Mucosa of descending colon (tissue), 3 donors: ENCODE measurements at regions not wholly inside any gene's neighbourhood (a gene's known extent, or its start where the extent isn't known, plus 50 kb on each side); places are given as distances from the start of the nearest gene placed in this dataset.

Experiments
- ATAC-seq: fragments of 200-7000 bp; cut with Tn5 transposase; one replicate; pipeline ENCODE4 v1.9.1; 2020; ENCODE audit warnings: mild to moderate bottlenecking, moderate library complexity
- DNase-seq, 3 donors: peaks; one replicate each; pipeline ENCODE4 v3.0.0-alpha.2; 2020
- H3K36me3 ChIP-seq: fragments of 200-600 bp; one replicate; pipeline ENCODE4 v1.8.0; 2021; ENCODE audit warnings: low read depth, mild to moderate bottlenecking
- H3K4me1 ChIP-seq: fragments of 200-600 bp; one replicate; pipeline ENCODE4 v1.8.0; 2021; ENCODE audit warnings: low read depth, mild to moderate bottlenecking
- H3K4me3 ChIP-seq: fragments of 200-600 bp; one replicate; pipeline ENCODE4 v1.8.0; 2021; ENCODE audit warnings: mild to moderate bottlenecking
- H3K9me3 ChIP-seq: fragments of 200-600 bp; one replicate; pipeline ENCODE4 v1.8.0; 2021; ENCODE audit warnings: mild to moderate bottlenecking
- CTCF ChIP-seq: fragments of 200-600 bp; IDR thresholded peaks from one replicate; pipeline ENCODE4 v1.8.0; 2022; ENCODE audit warnings: antibody characterized with exemption, mild to moderate bottlenecking
- intact Hi-C, 2 donors: fragments of 100-400 bp; cut with DNase I in 1 of 2; cut with micrococcal nuclease in 1 of 2; formaldehyde crosslinking; loops; one replicate each; pipeline versions ENCODE4 v1.11.0 to v1.11.1; 2022; cut with DNase I, micrococcal nuclease
- donor health status: DM: no; HTN: no; CAD: no; lungs with moderate emphysema.
- donor health status: DM: no; HTN: no; CAD: no.
- donor health status: DM: no; HTN: yes; CAD: no.

GRCh38 chr2:240374085-240374907 is 61.2 kb upstream of the GPC1 start:
- peak; percentile 32 for ATAC-seq
- DNase-seq = peak in 1 of 3 donors; percentile 46
- peaks cover 2% of the 10 kb centered on the region for H3K4me1 ChIP-seq
- H3K9me3 ChIP-seq = no peaks in the 10 kb centered on the region
- intact Hi-C loops = no loop called here
- no peak overlapping the region for H3K4me3 ChIP-seq
- TF ChIP-seq CTCF = no peak
- no peaks in the 10 kb centered on the region for H3K36me3 ChIP-seq

- DNase-seq (no peak), ATAC-seq (no peak)
- intact Hi-C loops = no loop called here
- TF ChIP-seq CTCF = no peak
- Histone ChIP-seq H3K4me1 (peaks cover 2% of the 10 kb centered on the region), H3K4me3 (no peak overlapping the region), H3K36me3 (no peaks in the 10 kb centered on the region), H3K9me3 (no peaks in the 10 kb centered on the region)
Observed at GRCh38 chr2:240375024-240375645, 60.3 kb upstream of the GPC1 start.

GRCh38 chr2:240376739-240377138 is 58.7 kb upstream of the GPC1 start:
- Histone ChIP-seq H3K4me3 (no peak overlapping the region), H3K4me1 (no peaks in the 10 kb centered on the region), H3K9me3 (no peaks in the 10 kb centered on the region), H3K36me3 (no peaks in the 10 kb centered on the region)
- intact Hi-C loops = no loop called here
- no peak for TF ChIP-seq CTCF
- ATAC-seq = no peak
- DNase-seq = no peak

GRCh38 chr2:240377366-240377765 is 58.1 kb upstream of the GPC1 start:
- TF ChIP-seq CTCF = no peak
- no peaks in the 10 kb centered on the region for H3K4me1 ChIP-seq
- intact Hi-C loops = no loop called here
- DNase-seq (no peak), ATAC-seq (no peak)
- no peaks in the 10 kb centered on the region for H3K36me3 ChIP-seq
- H3K4me3 ChIP-seq = no peak overlapping the region
- H3K9me3 ChIP-seq = no peaks in the 10 kb centered on the region

GRCh38 chr2:240379089-240379636 is 56.3 kb upstream of the GPC1 start:
- H3K4me3 ChIP-seq = no peak overlapping the region
- no peaks in the 10 kb centered on the region for H3K36me3 ChIP-seq
- DNase-seq = no peak
- no peaks in the 10 kb centered on the region for H3K4me1 ChIP-seq
- no peak for TF ChIP-seq CTCF
- no peaks in the 10 kb centered on the region for H3K9me3 ChIP-seq
- no peak for ATAC-seq
- intact Hi-C loops = no loop called here
